A549 (cell line): ENCODE measurements at regions not wholly inside any gene's neighbourhood (a gene's known extent, or its start where the extent isn't known, plus 50 kb on each side); places are given as distances from the start of the nearest gene placed in this dataset.
"Not testable (repeated sequence)": the region's sequence is repeated elsewhere in the genome, so short reads cannot be mapped to it uniquely, and the experiment has no call there.

Experiments
- ATAC-seq, 2 experiments: fragments of 200-7000 bp in 1 of 2; fragments of >200 bp in 1 of 2; cut with Nextera tagmentation in 1 of 2; cut with Tn5 transposase in 1 of 2; 3 replicates each; pipeline versions ENCODE4 v1.8.0 to v1.9.1; 2018 to 2020; ENCODE audit warnings: mild to moderate bottlenecking in 1 of 2, moderate library complexity in 1 of 2
- CTCF ChIA-PET: fragments of 300-600 bp; sonication (Branson Sonifier 250); formaldehyde crosslinking; extraction: SDS; loops from one replicate; lab custom pipeline; 2021; ENCODE audit warnings: antibody characterized with exemption, inconsistent platforms; lab: Yijun Ruan, JAX
- POLR2A ChIA-PET: fragments of 350-600 bp; formaldehyde crosslinking; extraction: SDS; loops from one replicate; lab custom pipeline; 2021; ENCODE audit warnings: antibody characterized with exemption, inconsistent platforms; lab: Yijun Ruan, JAX
- DNase-seq, 2 experiments: peaks; one replicate each; pipeline versions ENCODE4 v3.0.0 to v3.0.0-alpha.2; 2011 to 2016; ENCODE audit warnings: low read depth in 1 of 2, low spot score in 1 of 2
- FAIRE-seq: peaks from 2 replicates; lab custom pipeline; 2011; peaks lifted over from hg19 to GRCh38; lab: Jason Lieb, UNC
- H3K27ac ChIP-seq, 2 experiments: fragments of >200 bp; sonication (Bioruptor Twin); formaldehyde crosslinking; 3 replicates each; pipeline ENCODE4 v1.5.1; 2016 to 2017
- H3K4me1 ChIP-seq: fragments of >200 bp; sonication (Bioruptor Twin); formaldehyde crosslinking; 3 replicates; pipeline ENCODE4 v1.6.1; 2016
- H3K4me2 ChIP-seq: fragments of >200 bp; sonication (Bioruptor Twin); formaldehyde crosslinking; 3 replicates; pipeline ENCODE4 v1.6.1; 2016
- H3K4me3 ChIP-seq: fragments of >200 bp; sonication (Bioruptor Twin); formaldehyde crosslinking; 3 replicates; pipeline ENCODE4 v1.5.1; 2016
- H3K9me3 ChIP-seq: fragments of >200 bp; sonication (Bioruptor Twin); formaldehyde crosslinking; 3 replicates; pipeline ENCODE4 v1.6.1; 2016
- ATOH8 ChIP-seq: fragments of 250-450 bp; sonication (Bioruptor Pico); IDR thresholded peaks from 2 replicates; pipeline ENCODE4 v1.5.0; 2020; ENCODE audit warnings: low read depth, mild to moderate bottlenecking, moderate library complexity
- CBX2 ChIP-seq: fragments of 200-600 bp; sonication (generic); IDR thresholded peaks from 2 replicates; pipeline ENCODE4 v1.6.1; 2016; ENCODE audit warnings: low read depth, mild to moderate bottlenecking, borderline replicate concordance
- CBX8 ChIP-seq: fragments of 200-600 bp; sonication (generic); IDR thresholded peaks from 2 replicates; pipeline ENCODE4 v1.6.1; 2016
- CHD4 ChIP-seq: fragments of 200-600 bp; sonication (generic); IDR thresholded peaks from 2 replicates; pipeline ENCODE4 v1.6.1; 2016; ENCODE audit warnings: antibody characterized with exemption, mild to moderate bottlenecking, borderline replicate concordance
- CTCF ChIP-seq: fragments of >200 bp; sonication (Bioruptor Twin); formaldehyde crosslinking; IDR thresholded peaks from 3 replicates; pipeline ENCODE4 v1.5.1; 2016
- EHMT2 ChIP-seq: fragments of 200-600 bp; sonication (generic); IDR thresholded peaks from 2 replicates; pipeline ENCODE4 v1.6.1; 2016; ENCODE audit warnings: antibody characterized with exemption, low read depth, mild to moderate bottlenecking, moderate library complexity
- ELK1 ChIP-seq: fragments of 150-350 bp; IDR thresholded peaks from 2 replicates; pipeline ENCODE4 v1.6.1; 2014; ENCODE audit warnings: low read depth, mild to moderate bottlenecking, low read length
- EP300 ChIP-seq, 2 experiments: fragments of >200 bp; sonication (Bioruptor Twin); formaldehyde crosslinking; IDR thresholded peaks; 2 replicates in 1 of 2; 3 replicates in 1 of 2; pipeline ENCODE4 v1.6.1; 2016 to 2017
- FOSB ChIP-seq: fragments of 250-450 bp; sonication (Bioruptor Pico); IDR thresholded peaks from 2 replicates; pipeline ENCODE4 v1.5.0; 2020; ENCODE audit warnings: mild to moderate bottlenecking, moderate library complexity
- GATA3 ChIP-seq: IDR thresholded peaks from 2 replicates; pipeline ENCODE4 v1.6.1; 2012; ENCODE audit warnings: borderline replicate concordance
- HEYL ChIP-seq: fragments of 250-450 bp; sonication (Bioruptor Pico); IDR thresholded peaks from 2 replicates; pipeline ENCODE4 v1.8.0; 2021; ENCODE audit warnings: mild to moderate bottlenecking, moderate library complexity
- HMGXB4 ChIP-seq: fragments of 250-450 bp; sonication (Bioruptor Pico); IDR thresholded peaks from 2 replicates; pipeline ENCODE4 v1.5.0; 2021; ENCODE audit warnings: mild to moderate bottlenecking, moderate library complexity, borderline replicate concordance
- JUN ChIP-seq, 2 experiments: fragments of >200 bp; sonication (Bioruptor Twin); formaldehyde crosslinking; IDR thresholded peaks; 2 replicates in 1 of 2; 3 replicates in 1 of 2; pipeline ENCODE4 v1.6.1; 2016 to 2017
- KDM1A ChIP-seq: fragments of 200-600 bp; sonication (generic); IDR thresholded peaks from 2 replicates; pipeline ENCODE4 v1.6.1; 2016; ENCODE audit warnings: low read depth, mild to moderate bottlenecking
- MAX ChIP-seq: IDR thresholded peaks from 2 replicates; pipeline ENCODE4 v1.6.1; 2012
- MYC ChIP-seq: IDR thresholded peaks from 2 replicates; pipeline ENCODE4 v1.6.1; 2012; ENCODE audit warnings: mild to moderate bottlenecking, inconsistent platforms, low read length, improper control_type of control experiment, borderline replicate concordance
- NFE2L2 ChIP-seq: fragments of 150-350 bp; conservative IDR thresholded peaks from 2 replicates; pipeline ENCODE4 v1.6.1; 2014; ENCODE audit warnings: low read length
- NPAS2 ChIP-seq: fragments of 250-450 bp; sonication (Bioruptor Pico); IDR thresholded peaks from 2 replicates; pipeline ENCODE4 v1.8.0; 2022; ENCODE audit warnings: mild to moderate bottlenecking, moderate library complexity, borderline replicate concordance
- PBX3 ChIP-seq: IDR thresholded peaks from 2 replicates; pipeline ENCODE4 v1.6.1; 2012
- PHF8 ChIP-seq: fragments of 200-600 bp; sonication (generic); IDR thresholded peaks from 2 replicates; pipeline ENCODE4 v1.6.1; 2016; ENCODE audit warnings: low read depth, mild to moderate bottlenecking, antibody characterized with exemption, moderate library complexity, borderline replicate concordance
- POLR2A ChIP-seq: IDR thresholded peaks from 2 replicates; pipeline ENCODE4 v1.6.1; 2012; ENCODE audit warnings: mild to moderate bottlenecking, low read length
- RARB ChIP-seq: fragments of 250-450 bp; sonication (Bioruptor Pico); IDR thresholded peaks from 2 replicates; pipeline ENCODE4 v1.8.0; 2021; ENCODE audit warnings: mild to moderate bottlenecking, moderate library complexity
- SMC3 ChIP-seq: fragments of >200 bp; sonication (Bioruptor Twin); formaldehyde crosslinking; IDR thresholded peaks from 3 replicates; pipeline ENCODE4 v1.6.1; 2018; ENCODE audit warnings: inconsistent platforms
- USF2 ChIP-seq: fragments of 450-650 bp; IDR thresholded peaks from 2 replicates; pipeline ENCODE4 v1.6.1; 2014; ENCODE audit warnings: antibody characterized with exemption
- WGBS: methylation state at CpG from one replicate; pipeline ENCODE4 v1.1.6; 2017; ENCODE audit errors: missing lambda C conversion rate; 5-methylcytosine and 5-hydroxymethylcytosine counted together

- ATAC-seq, H3K9me3 ChIP-seq, POLR2A ChIA-PET, FAIRE-seq, DNase-seq, H3K4me1 ChIP-seq, H3K27ac ChIP-seq, H3K4me3 ChIP-seq, H3K4me2 ChIP-seq, CTCF ChIA-PET: not testable (repeated sequence)
- WGBS = 21% methylated on average over 1 of the region's 1 CpG
Measured at GRCh38 chr5:122209601-122210000, 80.3 kb downstream of the ZNF474 start.

- Histone ChIP-seq H3K27ac (no peak overlapping the region), H3K4me3 (no peak overlapping the region), H3K4me1 (no peaks in the 10 kb centered on the region), H3K9me3 (no peaks in the 10 kb centered on the region), H3K4me2 (no peak overlapping the region)
- CTCF ChIA-PET = no interaction called here
- no peak for ATAC-seq
- POLR2A ChIA-PET = no interaction called here
- FAIRE-seq = no peak
- TF ChIP-seq HEYL (no peak), MAX (no peak), FOSB (CRISPR knock-in tag) (no peak), EHMT2 (no peak), CTCF (no peak), NPAS2 (no peak), HMGXB4 (no peak), PHF8 (no peak), CBX2 (no peak), CHD4 (no peak), NFE2L2 (no peak)
- DNase-seq = no peak
Measured at GRCh38 chr5:122218778-122219177, 89.4 kb downstream of the ZNF474 start.

- 23% methylated on average over 8 of the region's 8 CpGs for WGBS
- ATAC-seq (no peak), FAIRE-seq (no peak), DNase-seq (no peak)
- Histone ChIP-seq H3K4me3 (no peak overlapping the region), H3K4me1 (no peaks in the 10 kb centered on the region), H3K4me2 (no peak overlapping the region), H3K27ac (no peak overlapping the region), H3K9me3 (no peaks in the 10 kb centered on the region)
- POLR2A ChIA-PET = no interaction called here
- CTCF ChIA-PET = no interaction called here
- TF ChIP-seq SMC3 (no peak), FOSB (CRISPR knock-in tag) (no peak), ELK1 (no peak), RARB (CRISPR knock-in tag) (no peak), KDM1A (no peak), JUN (IDR thresholded peaks at IDR 0.05) (no peak), CBX8 (no peak), MYC (no peak), PBX3 (no peak), USF2 (no peak), ATOH8 (CRISPR knock-in tag) (no peak), EP300 (IDR thresholded peaks at IDR 0.05) (no peak), POLR2A (no peak), CBX2 (no peak), PHF8 (no peak), GATA3 (no peak)
Measured at GRCh38 chr5:122219436-122220166, 90.3 kb downstream of the ZNF474 start.
